ENCODE measurements at regions not wholly inside any gene's neighbourhood (a gene's known extent, or its start where the extent isn't known, plus 50 kb on each side); places are given as distances from the start of the nearest gene placed in this dataset.

GRCh38 chr11:29584342-29584741 is 432.5 kb downstream of the KCNA4 start:
- no peak for DNase-seq
- Mint-ChIP-seq H3K36me3 (ENCODE audit: low read depth) (no peaks in the 10 kb centered on the region), H3K27ac (no peak overlapping the region), H3K9me3 (peaks cover 4% of the 10 kb centered on the region), H3K27me3 (ENCODE audit: low read depth, poor library complexity) (no peaks in the 10 kb centered on the region), H3K4me3 (no peak overlapping the region), H3K4me1 (no peaks in the 10 kb centered on the region)
- no peak for TF ChIP-seq CTCF (IDR thresholded peaks at IDR 0.05)

GRCh38 chr11:29578806-29579205 is 438.0 kb downstream of the KCNA4 start:
- H3K9me3 Mint-ChIP-seq = peaks cover 4% of the 10 kb centered on the region
- TF ChIP-seq CTCF (IDR thresholded peaks at IDR 0.05) = no peak
- H3K4me3 Mint-ChIP-seq = no peak overlapping the region
- H3K27ac Mint-ChIP-seq = no peak overlapping the region
- H3K36me3 Mint-ChIP-seq (ENCODE audit: low read depth) = no peaks in the 10 kb centered on the region
- DNase-seq = no peak
- H3K4me1 Mint-ChIP-seq = no peaks in the 10 kb centered on the region
- H3K27me3 Mint-ChIP-seq (ENCODE audit: low read depth, poor library complexity) = no peaks in the 10 kb centered on the region

- H3K9me3 Mint-ChIP-seq = no peaks in the 10 kb centered on the region
- no peak for TF ChIP-seq CTCF (IDR thresholded peaks at IDR 0.05)
- no peak for DNase-seq
- no peaks in the 10 kb centered on the region for H3K36me3 Mint-ChIP-seq (ENCODE audit: low read depth)
- H3K27ac Mint-ChIP-seq = no peak overlapping the region
- no peaks in the 10 kb centered on the region for H3K4me1 Mint-ChIP-seq
- no peak overlapping the region for H3K4me3 Mint-ChIP-seq
- H3K27me3 Mint-ChIP-seq (ENCODE audit: low read depth, poor library complexity) = peaks cover 5% of the 10 kb centered on the region
Observed at GRCh38 chr11:29564486-29564885, 452.3 kb downstream of the KCNA4 start.

- Mint-ChIP-seq H3K27ac (no peak overlapping the region), H3K27me3 (ENCODE audit: low read depth, poor library complexity) (peaks cover 5% of the 10 kb centered on the region)
Observed at GRCh38 chr11:29562183-29562582, 454.6 kb downstream of the KCNA4 start.

GRCh38 chr11:29553990-29554389 is 462.8 kb downstream of the KCNA4 start:
- Mint-ChIP-seq H3K36me3 (ENCODE audit: low read depth) (no peaks in the 10 kb centered on the region), H3K27me3 (ENCODE audit: low read depth, poor library complexity) (peaks cover 4% of the 10 kb centered on the region), H3K27ac (no peak overlapping the region), H3K4me1 (no peaks in the 10 kb centered on the region), H3K9me3 (no peaks in the 10 kb centered on the region), H3K4me3 (no peak overlapping the region)
- DNase-seq = no peak
- no peak for TF ChIP-seq CTCF (IDR thresholded peaks at IDR 0.05)

More at GRCh38 chr11:29562183-29562582, 454.6 kb downstream of the KCNA4 start:
- Mint-ChIP-seq H3K4me3 (no peak overlapping the region), H3K9me3 (no peaks in the 10 kb centered on the region), H3K4me1 (no peaks in the 10 kb centered on the region), H3K36me3 (ENCODE audit: low read depth) (no peaks in the 10 kb centered on the region)
- no peak for DNase-seq
- no peak for TF ChIP-seq CTCF (IDR thresholded peaks at IDR 0.05)

- Mint-ChIP-seq H3K36me3 (ENCODE audit: low read depth) (no peaks in the 10 kb centered on the region), H3K4me1 (peaks cover 4% of the 10 kb centered on the region), H3K9me3 (no peaks in the 10 kb centered on the region), H3K4me3 (no peak overlapping the region), H3K27me3 (ENCODE audit: low read depth, poor library complexity) (peaks cover 6% of the 10 kb centered on the region), H3K27ac (no peak overlapping the region)
- TF ChIP-seq CTCF (IDR thresholded peaks at IDR 0.05) = no peak
- no peak for DNase-seq
Observed at GRCh38 chr11:29538339-29539036, 478.3 kb downstream of the KCNA4 start.

Data from nephron progenitor cell (in vitro differentiated cells).